HCT116 (cell line): ENCODE measurements at regions not wholly inside any gene's neighbourhood (a gene's known extent, or its start where the extent isn't known, plus 50 kb on each side); places are given as distances from the start of the nearest gene placed in this dataset.
"Not testable (repeated sequence)": the region's sequence is repeated elsewhere in the genome, so short reads cannot be mapped to it uniquely, and the experiment has no call there.

Source experiments
- ATAC-seq: fragments of 200-7000 bp; cut with Tn5 transposase; 2 replicates; pipeline ENCODE4 v1.9.1; 2020; ENCODE audit warnings: mild to moderate bottlenecking, moderate library complexity
- BruUV-seq: library from RNA; stranded (reverse); fragments of 400-500 nt; replicated peaks from 2 replicates; lab custom pipeline; 2021; lab: Mats Ljungman, UMichigan
- CTCF ChIA-PET: fragments of 300-600 bp; sonication (Branson Sonifier 250); formaldehyde crosslinking; loops from one replicate; lab custom pipeline; 2021; ENCODE audit warnings: antibody characterized with exemption; lab: Charles Lee
- POLR2A ChIA-PET: fragments of 300-600, 350-600 bp; sonication (Branson Sonifier 250); formaldehyde crosslinking; loops from one replicate; lab custom pipeline; 2021; ENCODE audit warnings: antibody characterized with exemption; lab: Charles Lee
- RAD21 ChIA-PET, 2 experiments: fragments of 300-600 bp; sonication (Branson Sonifier 250); formaldehyde crosslinking; loops; one replicate each; lab custom pipeline; 2023; ENCODE audit warnings: low total read pairs in 2 of 2; ENCODE audit not compliant: uncharacterized antibody in 2 of 2, unreplicated experiment in 2 of 2, low non-redundant PET in 1 of 2; lab: Charles Lee
- DNase-seq: peaks from one replicate; pipeline ENCODE4 v3.0.0-alpha.2; 2010; ENCODE audit warnings: low read depth, low spot score
- H2AFZ ChIP-seq: fragments of 200-600 bp; shearing (Covaris generic), sonication (generic); 2 replicates; pipeline ENCODE4 v1.6.1; 2017; ENCODE audit warnings: low read depth, mixed run types, mixed read lengths, antibody characterized with exemption, low read length; ENCODE audit not compliant: poor library complexity, severe bottlenecking
- H3K27ac ChIP-seq: 2 replicates; pipeline ENCODE4 v1.5.1; 2012; ENCODE audit warnings: low read depth, low read length
- H3K27me3 ChIP-seq: fragments of 200-600 bp; sonication (generic); 2 replicates; pipeline ENCODE4 v1.6.1; 2016; ENCODE audit warnings: mixed run types, low read length, mixed read lengths; ENCODE audit not compliant: insufficient read depth
- H3K36me3 ChIP-seq, 2 experiments: fragments of 200-500 bp in 1 of 2; fragments of 200-600 bp in 1 of 2; sonication (Bioruptor generic) in 1 of 2; sonication (generic) in 1 of 2; 2 replicates each; pipeline versions ENCODE4 v1.5.1 to v1.6.1; 2014 to 2016; ENCODE audit warnings: low read length in 2 of 2, inconsistent platforms in 1 of 2, mixed read lengths in 1 of 2, mixed run types in 1 of 2; ENCODE audit not compliant: insufficient read depth in 2 of 2, control insufficient read depth in 1 of 2
- H3K4me1 ChIP-seq, 2 experiments: fragments of 200-600 bp in 1 of 2; sonication (generic) in 1 of 2; 2 replicates each; pipeline versions ENCODE4 v1.5.1 to v1.6.1; 2012 to 2017; ENCODE audit warnings: low read length in 2 of 2, inconsistent platforms in 1 of 2, mild to moderate bottlenecking in 1 of 2, mixed read lengths in 1 of 2, mixed run types in 1 of 2, moderate library complexity in 1 of 2; ENCODE audit not compliant: insufficient read depth in 2 of 2, control insufficient read depth in 1 of 2
- H3K4me2 ChIP-seq: fragments of 200-600 bp; sonication (generic); 2 replicates; pipeline ENCODE4 v1.6.1; 2017; ENCODE audit warnings: mixed run types, low read length, mixed read lengths
- H3K4me3 ChIP-seq, 2 experiments: fragments of 200-600 bp in 1 of 2; sonication (generic) in 1 of 2; replicated peaks in 1 of 2; 2 replicates each; pipeline ENCODE4 v1.5.1; 2011 to 2016; ENCODE audit warnings: low read length in 2 of 2, control low read depth in 1 of 2, low read depth in 1 of 2, mild to moderate bottlenecking in 1 of 2, mixed read lengths in 1 of 2, mixed run types in 1 of 2
- H3K79me2 ChIP-seq: fragments of 200-600 bp; sonication (generic); 2 replicates; pipeline ENCODE4 v1.6.1; 2017; ENCODE audit warnings: mild to moderate bottlenecking, mixed run types, low read length, moderate library complexity, mixed read lengths; ENCODE audit not compliant: insufficient read depth
- H3K9ac ChIP-seq: fragments of 200-600 bp; sonication (generic); 2 replicates; pipeline ENCODE4 v1.6.1; 2016; ENCODE audit warnings: low read length, mixed read lengths
- H3K9me2 ChIP-seq: fragments of 200-600 bp; sonication (generic), shearing (Covaris generic); 2 replicates; pipeline ENCODE4 v1.6.1; 2017; ENCODE audit warnings: mixed run types, mild to moderate bottlenecking, moderate library complexity; ENCODE audit not compliant: insufficient read depth
- H3K9me3 ChIP-seq, 2 experiments: fragments of 200-500 bp in 1 of 2; fragments of 200-600 bp in 1 of 2; sonication (Bioruptor generic) in 1 of 2; sonication (generic) in 1 of 2; 2 replicates each; pipeline ENCODE4 v1.6.1; 2014 to 2017; ENCODE audit warnings: low read length in 2 of 2, mixed read lengths in 2 of 2, inconsistent platforms in 1 of 2, low read depth in 1 of 2, mild to moderate bottlenecking in 1 of 2, mixed run types in 1 of 2, moderate library complexity in 1 of 2; ENCODE audit not compliant: control insufficient read depth in 1 of 2, insufficient read depth in 1 of 2
- H4K20me1 ChIP-seq: fragments of 200-600 bp; sonication (generic), shearing (Covaris generic); 2 replicates; pipeline ENCODE4 v1.6.1; 2017; ENCODE audit warnings: mixed run types, mild to moderate bottlenecking, moderate library complexity; ENCODE audit not compliant: insufficient read depth
- intact Hi-C: fragments of 100-400 bp; cut with micrococcal nuclease; formaldehyde crosslinking; loops from 2 replicates; pipeline ENCODE4 v1.10.0; 2022

GRCh38 chr2:110310988-110311475, 98.7 kb upstream of the MTLN start:
- RAD21 ChIA-PET, BruUV-seq, ATAC-seq, H3K4me3 ChIP-seq, POLR2A ChIA-PET, H3K36me3 ChIP-seq, intact Hi-C loops, DNase-seq, H4K20me1 ChIP-seq, H3K4me2 ChIP-seq, H3K27me3 ChIP-seq, H3K27ac ChIP-seq, H3K9me2 ChIP-seq, H3K4me1 ChIP-seq, H3K9me3 ChIP-seq, H3K79me2 ChIP-seq, H2AFZ ChIP-seq, H3K9ac ChIP-seq, CTCF ChIA-PET: not testable (repeated sequence)

GRCh38 chr2:110308728-110309127, 96.4 kb upstream of the MTLN start:
- ATAC-seq: not testable (repeated sequence)

GRCh38 chr2:110292807-110293206, 80.5 kb upstream of the MTLN start:
- H3K27me3 ChIP-seq, H2AFZ ChIP-seq, H3K9ac ChIP-seq, POLR2A ChIA-PET, BruUV-seq, CTCF ChIA-PET, H3K27ac ChIP-seq, DNase-seq, RAD21 ChIA-PET, ATAC-seq, H3K4me3 ChIP-seq, intact Hi-C loops, H3K9me2 ChIP-seq, H3K36me3 ChIP-seq, H3K4me2 ChIP-seq, H4K20me1 ChIP-seq, H3K79me2 ChIP-seq, H3K9me3 ChIP-seq, H3K4me1 ChIP-seq: not testable (repeated sequence)

More at GRCh38 chr2:110308728-110309127, 96.4 kb upstream of the MTLN start:
- CTCF ChIA-PET, H3K4me3 ChIP-seq, BruUV-seq, H3K79me2 ChIP-seq, DNase-seq, H3K4me1 ChIP-seq, H3K4me2 ChIP-seq, H3K9me3 ChIP-seq, POLR2A ChIA-PET, H4K20me1 ChIP-seq, H3K27me3 ChIP-seq, H3K9ac ChIP-seq, intact Hi-C loops, H3K9me2 ChIP-seq, RAD21 ChIA-PET, H2AFZ ChIP-seq, H3K36me3 ChIP-seq, H3K27ac ChIP-seq: not testable (repeated sequence)

- H3K27me3 ChIP-seq, H3K36me3 ChIP-seq, H3K4me1 ChIP-seq, H3K4me3 ChIP-seq, intact Hi-C loops, ATAC-seq, H3K9me3 ChIP-seq, H3K4me2 ChIP-seq, H3K79me2 ChIP-seq, BruUV-seq, DNase-seq, POLR2A ChIA-PET, H3K9ac ChIP-seq, H3K27ac ChIP-seq, H3K9me2 ChIP-seq, H2AFZ ChIP-seq, CTCF ChIA-PET, RAD21 ChIA-PET, H4K20me1 ChIP-seq: not testable (repeated sequence)
Observed at GRCh38 chr2:110291909-110292579, 79.7 kb upstream of the MTLN start.
